ENCODE measurements at regions not wholly inside any gene's neighbourhood (a gene's known extent, or its start where the extent isn't known, plus 50 kb on each side); places are given as distances from the start of the nearest gene placed in this dataset.
"Not testable (repeated sequence)": the region's sequence is repeated elsewhere in the genome, so short reads cannot be mapped to it uniquely, and the experiment has no call there.

- DNase-seq (ENCODE audit: low read depth in 2 of 2): not testable (repeated sequence)
Measured at GRCh38 chr2:87486413-87486812, 261.5 kb upstream of the PLGLB2 start.

DNA sequence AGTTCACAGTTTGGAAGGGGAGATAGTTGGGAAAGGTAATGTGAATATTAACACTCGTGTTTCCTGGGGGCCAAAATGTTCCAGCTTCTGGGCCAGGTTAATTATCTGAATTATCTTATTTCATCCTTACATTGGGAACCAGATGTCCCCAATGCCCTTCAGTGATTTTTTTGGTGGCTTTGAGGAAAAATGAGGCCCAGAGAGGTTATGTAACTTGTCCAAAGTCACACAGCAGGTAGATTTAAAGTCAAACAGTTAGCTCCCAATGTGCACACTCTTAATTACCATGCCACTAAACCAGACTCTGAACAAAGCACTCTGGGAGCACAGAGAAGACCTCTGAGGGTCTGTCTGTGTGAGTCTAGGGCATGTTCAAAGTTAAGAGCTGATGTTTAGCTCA is 259.9 kb upstream of the PLGLB2 start:
- DNase-seq (ENCODE audit: low read depth in 2 of 2): not testable (repeated sequence)

GRCh38 chr2:87488991-87489390 is 258.9 kb upstream of the PLGLB2 start:
- DNase-seq (ENCODE audit: low read depth in 2 of 2): not testable (repeated sequence)

DNA sequence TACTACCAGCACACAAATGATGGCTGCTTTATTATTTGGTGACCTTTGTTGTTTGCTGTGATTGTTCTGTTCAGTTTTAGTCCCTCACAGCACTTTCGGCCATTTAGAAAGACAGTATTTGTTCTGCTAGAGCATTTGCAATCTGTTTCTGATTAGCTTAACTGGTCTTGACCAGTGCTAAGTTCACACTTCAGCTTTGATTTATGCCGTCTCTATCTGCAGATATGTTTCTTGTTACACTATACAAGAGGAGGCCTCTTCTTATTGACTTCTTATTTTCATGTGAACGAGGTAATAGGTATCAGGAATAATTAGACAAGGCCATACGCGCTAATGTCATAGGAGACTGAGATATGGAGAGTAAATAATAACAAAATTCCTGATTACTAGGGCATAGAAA is 253.0 kb upstream of the PLGLB2 start:
- not testable (repeated sequence) for DNase-seq (ENCODE audit: low read depth in 2 of 2)

DNA sequence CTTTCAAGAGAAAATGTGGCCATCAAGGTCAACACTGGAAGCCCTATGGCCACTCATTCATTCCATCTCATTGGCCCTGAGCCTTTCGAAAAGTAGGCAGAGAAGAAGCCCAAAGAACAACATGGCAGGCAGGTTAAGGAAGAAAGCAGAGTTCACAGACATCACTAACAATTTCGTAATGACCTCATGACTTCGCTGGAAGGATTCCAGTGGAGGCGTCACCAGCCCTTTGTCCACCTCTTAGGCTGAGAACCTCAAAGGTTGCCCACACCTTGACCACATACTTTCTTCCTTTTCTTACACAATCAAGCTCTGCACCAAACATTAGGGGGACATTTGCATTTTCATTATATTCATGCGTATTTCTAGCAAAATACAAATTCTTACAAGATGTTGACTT is 252.4 kb upstream of the PLGLB2 start:
- DNase-seq (ENCODE audit: low read depth in 2 of 2): not testable (repeated sequence)

DNA sequence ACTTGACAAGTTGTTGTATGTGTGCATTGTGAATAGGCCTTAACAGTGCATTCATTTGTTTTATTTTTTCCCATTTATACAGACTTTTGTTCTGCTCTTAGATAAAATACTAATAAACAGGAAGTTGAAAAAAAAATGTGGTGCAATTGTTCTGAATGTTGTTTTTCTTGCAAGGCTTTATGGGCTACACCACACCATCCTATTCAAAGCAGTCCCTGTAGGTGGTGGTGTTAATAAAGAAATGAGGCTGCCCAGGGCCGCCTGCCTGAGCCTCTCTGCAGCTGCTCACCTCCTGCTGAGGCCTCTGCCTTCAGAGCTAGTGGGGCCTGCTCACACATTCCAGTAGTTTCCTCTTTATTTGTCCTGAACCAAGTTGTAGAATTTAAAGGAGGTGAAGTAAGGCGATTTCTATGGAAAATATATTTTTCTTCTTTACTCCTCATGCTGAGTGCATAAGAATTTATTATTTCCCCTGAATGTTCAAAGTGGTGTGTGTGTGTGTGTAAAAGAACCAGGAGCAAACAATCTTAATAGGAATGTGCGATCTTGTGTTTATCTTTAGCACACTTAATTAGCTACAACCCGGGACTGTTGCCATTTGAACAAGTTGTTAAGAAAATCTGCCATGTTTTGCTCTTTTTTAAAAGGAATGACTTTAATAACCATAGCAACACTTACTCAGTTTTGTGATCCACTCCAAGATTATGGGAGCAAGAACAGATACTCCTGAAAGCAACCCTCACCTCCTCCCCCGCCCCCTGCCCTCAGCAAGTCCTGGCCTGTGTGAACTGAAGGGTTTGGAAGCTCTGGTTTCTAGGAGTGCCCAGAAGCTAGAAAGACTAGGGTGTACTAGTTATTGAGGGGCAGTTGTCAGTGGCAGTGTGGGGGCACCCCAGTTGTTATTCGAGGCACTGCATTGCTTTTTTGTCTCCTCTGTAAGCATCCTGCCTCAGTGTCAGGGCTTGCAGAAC is 251.6 kb upstream of the PLGLB2 start:
- DNase-seq (ENCODE audit: low read depth in 2 of 2): peak; percentile 10 to 11

GRCh38 chr2:87497135-87497534 is 250.8 kb upstream of the PLGLB2 start:
- DNase-seq (ENCODE audit: low read depth in 2 of 2): not testable (repeated sequence)

GRCh38 chr2:87497700-87498099 is 250.2 kb upstream of the PLGLB2 start:
- not testable (repeated sequence) for DNase-seq (ENCODE audit: low read depth in 2 of 2)

- DNase-seq (ENCODE audit: low read depth in 2 of 2): not testable (repeated sequence)
Measured at GRCh38 chr2:87498169-87498853, 249.6 kb upstream of the PLGLB2 start.

GRCh38 chr2:87498854-87499238 is 249.0 kb upstream of the PLGLB2 start:
- not testable (repeated sequence) for DNase-seq (ENCODE audit: low read depth in 2 of 2)

DNA sequence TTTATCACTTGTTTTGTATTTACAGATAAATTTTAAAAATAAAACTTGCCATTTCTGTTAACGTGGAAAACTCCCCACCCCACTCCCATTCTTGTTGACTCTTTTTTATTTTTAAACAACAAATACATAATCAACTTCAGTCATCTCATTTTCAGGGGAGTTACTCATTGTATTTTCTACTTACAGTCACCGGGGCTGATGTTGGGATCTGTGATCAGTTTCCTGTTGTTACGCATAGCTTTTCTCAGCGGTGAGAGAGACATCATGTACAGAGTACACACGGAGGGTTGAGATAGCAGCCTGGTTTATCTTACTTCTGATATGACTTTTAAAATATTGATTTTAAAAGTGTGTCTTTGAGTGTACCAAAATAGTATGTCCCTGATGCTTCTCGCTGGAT is 248.0 kb upstream of the PLGLB2 start:
- DNase-seq (ENCODE audit: low read depth in 2 of 2): not testable (repeated sequence)

- not testable (repeated sequence) for DNase-seq (ENCODE audit: low read depth in 2 of 2)
Measured at GRCh38 chr2:87500421-87500820, 247.5 kb upstream of the PLGLB2 start.

DNA sequence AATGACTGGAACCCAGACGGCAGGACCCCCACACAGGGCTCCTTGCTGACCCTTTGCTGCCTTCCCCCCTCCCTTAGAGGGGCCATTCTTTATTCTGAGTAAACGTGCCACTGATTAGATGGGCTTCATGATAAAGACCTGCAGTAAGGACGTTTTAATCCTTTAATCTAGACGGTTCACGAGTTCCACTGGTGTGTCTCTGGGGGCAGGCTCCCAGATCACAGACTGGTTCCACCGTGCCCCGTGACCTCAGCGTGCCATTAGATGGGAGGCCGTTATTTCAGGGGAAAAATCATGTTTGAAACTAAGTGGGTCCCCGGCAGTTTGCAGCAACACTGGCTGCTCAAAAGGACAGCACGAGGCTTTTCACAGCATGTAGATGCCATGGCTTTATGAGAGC is 246.9 kb upstream of the PLGLB2 start:
- not testable (repeated sequence) for DNase-seq (ENCODE audit: low read depth in 2 of 2)

DNA sequence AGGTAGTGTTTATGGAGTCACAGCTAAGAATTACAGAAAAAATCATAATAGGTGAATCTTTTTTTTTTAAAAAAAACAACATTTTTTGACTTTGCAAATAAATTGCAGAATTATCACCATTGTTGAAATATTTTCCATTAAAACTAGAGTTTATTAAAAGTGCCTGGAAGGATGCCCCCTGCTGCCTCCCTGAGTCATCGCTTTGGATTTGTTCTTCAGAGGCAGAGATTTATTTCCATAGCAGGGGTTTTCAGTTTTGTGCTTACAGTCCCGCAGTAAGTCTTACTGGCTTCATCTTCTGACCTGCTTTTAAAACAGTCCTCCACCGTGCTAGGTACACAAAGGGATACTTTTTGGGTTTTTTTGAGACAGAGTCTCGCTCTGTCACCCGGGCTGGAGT is 244.9 kb upstream of the PLGLB2 start:
- DNase-seq (ENCODE audit: low read depth in 2 of 2): not testable (repeated sequence)

- not testable (repeated sequence) for DNase-seq (ENCODE audit: low read depth in 2 of 2)
Measured at GRCh38 chr2:87505239-87505638, 242.6 kb upstream of the PLGLB2 start.

GRCh38 chr2:87505909-87506308 is 242.0 kb upstream of the PLGLB2 start:
- DNase-seq (ENCODE audit: low read depth in 2 of 2): not testable (repeated sequence)

DNA sequence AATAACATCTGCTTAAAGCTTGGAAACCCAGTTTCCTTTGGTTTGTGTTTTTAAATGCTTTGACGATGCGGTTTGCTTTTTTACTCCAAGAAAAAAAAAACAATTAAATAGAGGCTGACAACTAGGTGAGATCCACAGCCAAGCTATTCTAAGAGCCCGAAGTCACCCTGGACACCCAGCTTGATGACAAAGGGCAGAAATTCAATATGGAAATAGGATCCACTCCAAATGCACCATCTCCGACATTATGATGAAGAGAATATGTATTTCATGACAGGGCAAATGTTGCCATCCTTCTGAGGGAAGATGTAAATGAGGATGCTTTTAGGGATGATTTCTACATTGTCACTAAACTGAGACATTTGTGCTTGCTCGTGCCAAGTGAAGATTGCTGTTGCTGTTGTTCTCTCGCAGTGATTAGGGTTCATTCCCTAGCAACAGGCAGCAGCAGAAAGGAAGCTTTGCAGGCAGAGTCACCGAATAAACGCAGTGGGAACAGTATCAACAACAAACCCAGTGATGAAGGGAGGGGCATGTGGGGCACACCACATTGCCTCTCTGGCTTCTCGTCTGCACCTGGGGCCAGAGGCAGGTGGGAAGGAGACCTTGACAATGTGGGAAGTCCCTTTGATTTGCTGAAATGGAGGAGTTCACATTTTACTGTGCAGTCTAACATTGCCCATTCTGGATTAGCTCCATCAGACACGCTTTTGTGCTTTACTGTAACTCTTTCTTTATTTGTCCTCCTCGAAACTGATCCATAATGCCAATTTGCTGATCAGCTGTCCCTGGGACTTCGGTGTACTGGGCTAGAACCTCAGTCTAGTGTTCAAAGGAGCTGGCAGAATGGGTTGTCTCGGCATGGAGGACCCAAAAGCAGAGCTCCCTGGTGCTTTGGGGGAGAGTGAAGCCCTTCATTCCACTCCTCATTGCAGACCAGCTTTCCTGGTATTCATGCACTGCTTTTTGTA is 240.2 kb upstream of the PLGLB2 start:
- DNase-seq (ENCODE audit: low read depth in 2 of 2): not testable (repeated sequence)

- not testable (repeated sequence) for DNase-seq (ENCODE audit: low read depth in 2 of 2)
Measured at GRCh38 chr2:87511195-87511778, 236.6 kb upstream of the PLGLB2 start.

- not testable (repeated sequence) for DNase-seq (ENCODE audit: low read depth in 2 of 2)
Measured at GRCh38 chr2:87512864-87513530, 234.9 kb upstream of the PLGLB2 start.

DNA sequence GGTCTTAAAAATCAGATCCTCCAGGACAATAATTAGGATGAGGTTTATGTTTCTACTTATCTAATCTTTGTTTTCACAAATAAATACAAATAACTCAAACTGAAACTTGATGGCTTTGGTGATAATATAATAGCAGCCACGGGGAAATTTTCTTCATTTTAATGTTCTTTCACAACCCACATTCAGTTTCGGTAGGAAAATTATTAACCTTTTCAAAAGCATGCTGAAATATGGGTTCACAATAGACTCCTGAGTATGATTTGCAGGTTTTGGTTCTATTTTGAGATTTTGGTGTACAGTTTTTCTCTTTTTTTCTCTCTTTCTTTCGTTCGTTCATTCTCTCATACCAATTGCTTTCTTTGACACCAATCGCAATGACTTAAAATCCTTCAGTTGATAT is 233.9 kb upstream of the PLGLB2 start:
- not testable (repeated sequence) for DNase-seq (ENCODE audit: low read depth in 2 of 2)
